Hematopoietic multipotent progenitor cell treated with erythropoietin and hydrocortisone succinate and interleukin-3 and kit ligand, for 4 days (in vitro differentiated cells): ENCODE measurements at regions not wholly inside any gene's neighbourhood (a gene's known extent, or its start where the extent isn't known, plus 50 kb on each side); places are given as distances from the start of the nearest gene placed in this dataset.
A peak's percentile ranks its signal among the peaks of the same experiment; 100 is the strongest.
"Not testable (repeated sequence)": the region's sequence is repeated elsewhere in the genome, so short reads cannot be mapped to it uniquely, and the experiment has no call there.

Source experiments
- DNase-seq: peaks from one replicate; pipeline ENCODE4 v3.0.0-alpha.2; 2015

GRCh38 chr4:124873361-124874171, 161.0 kb upstream of the ANKRD50 start:
- DNase-seq, result no peak

DNA sequence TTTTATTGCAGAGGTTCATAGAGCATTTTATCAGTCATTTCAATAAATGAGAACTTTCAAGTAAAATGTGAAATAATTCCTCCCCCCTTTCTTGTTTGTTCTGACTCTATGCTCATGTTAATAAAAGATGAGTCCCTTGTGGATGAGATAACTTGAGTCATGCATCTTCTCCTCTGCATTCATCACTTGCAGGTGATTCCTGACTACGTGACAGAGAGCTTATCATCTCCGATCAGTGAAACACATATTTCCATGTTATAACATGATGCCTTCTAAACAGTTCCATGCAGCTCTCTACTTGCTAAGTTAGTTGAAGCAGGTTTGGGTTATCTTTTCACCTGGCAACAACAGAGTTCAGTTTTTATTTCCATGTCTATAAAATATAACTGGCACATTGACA, 160.1 kb upstream of the ANKRD50 start:
- no peak for DNase-seq

DNA sequence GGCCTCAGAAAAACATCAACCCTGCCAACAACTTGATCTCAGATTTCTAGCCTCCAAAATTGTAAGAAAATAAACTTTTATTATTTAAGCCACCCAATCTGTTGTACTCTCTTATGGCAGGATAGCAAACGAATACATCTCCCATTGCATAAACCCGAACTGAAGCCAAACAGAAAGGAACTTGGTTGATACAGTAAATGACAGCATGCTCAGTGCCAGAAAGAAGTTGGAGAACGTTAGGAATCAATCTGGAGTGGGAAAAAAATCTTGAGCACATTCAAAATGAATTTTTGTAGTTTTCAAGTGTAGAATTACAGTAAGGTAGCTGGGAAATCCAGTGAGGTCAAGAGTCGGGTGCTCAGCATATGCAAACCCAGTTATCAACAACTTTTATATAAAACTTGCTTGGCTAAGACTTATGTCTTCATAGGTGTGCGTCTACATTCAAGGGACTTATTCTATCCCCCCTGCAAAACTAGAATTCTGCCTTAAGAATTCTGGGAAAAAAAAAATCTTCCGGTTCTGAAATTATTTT, 157.5 kb upstream of the ANKRD50 start:
- no peak for DNase-seq

GRCh38 chr4:124868495-124868894, 156.0 kb upstream of the ANKRD50 start:
- DNase-seq, result no peak

- no peak for DNase-seq
These were observed 155.0 kb upstream of the ANKRD50 start for GRCh38 chr4:124867536-124867935.

GRCh38 chr4:124866301-124866700, 153.8 kb upstream of the ANKRD50 start:
- DNase-seq, result no peak

DNA sequence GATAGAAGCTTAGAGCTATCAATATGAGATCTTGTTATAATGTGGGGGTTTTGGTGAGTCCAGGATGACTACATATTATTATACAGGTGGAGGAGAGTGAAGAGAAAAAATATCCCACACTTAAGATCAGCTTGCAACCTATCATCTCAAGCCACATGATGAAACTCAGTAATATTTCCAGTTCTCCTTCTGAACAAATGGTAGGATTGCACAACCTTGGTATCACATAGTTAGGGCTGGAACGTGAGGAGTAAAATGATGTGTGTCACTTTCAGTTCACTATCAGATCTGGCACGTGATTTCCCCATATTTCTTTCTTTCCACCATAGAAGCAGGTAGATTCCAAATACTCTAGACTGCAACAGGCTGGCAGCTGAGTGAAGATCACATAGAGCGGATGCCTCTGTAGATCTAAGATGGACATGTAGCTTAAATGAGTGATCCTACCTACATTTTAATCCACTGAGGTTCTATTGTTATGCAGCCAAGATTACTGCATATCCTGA, 150.6 kb upstream of the ANKRD50 start:
- DNase-seq, result no peak

GRCh38 chr4:124862261-124862660, 149.7 kb upstream of the ANKRD50 start:
- DNase-seq, result no peak

DNA sequence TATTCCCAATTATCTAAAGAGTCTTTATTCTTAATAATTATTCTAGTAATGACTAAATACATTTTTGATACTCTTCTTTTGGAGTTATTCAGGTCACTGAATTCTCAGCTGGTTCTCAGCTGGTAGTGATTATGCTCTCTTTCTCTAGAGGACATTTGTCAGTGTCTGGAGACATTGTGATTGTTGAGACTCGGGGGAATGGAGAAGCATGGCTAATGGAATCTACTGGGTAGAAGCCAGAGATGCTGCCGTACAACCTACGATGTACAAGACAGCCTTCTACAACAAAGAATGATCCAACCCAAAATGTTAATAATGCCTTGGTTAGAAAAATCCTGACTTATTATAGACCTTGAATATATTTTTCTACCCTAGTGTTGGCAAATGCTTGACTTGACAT, 149.2 kb upstream of the ANKRD50 start:
- DNase-seq, result no peak

DNA sequence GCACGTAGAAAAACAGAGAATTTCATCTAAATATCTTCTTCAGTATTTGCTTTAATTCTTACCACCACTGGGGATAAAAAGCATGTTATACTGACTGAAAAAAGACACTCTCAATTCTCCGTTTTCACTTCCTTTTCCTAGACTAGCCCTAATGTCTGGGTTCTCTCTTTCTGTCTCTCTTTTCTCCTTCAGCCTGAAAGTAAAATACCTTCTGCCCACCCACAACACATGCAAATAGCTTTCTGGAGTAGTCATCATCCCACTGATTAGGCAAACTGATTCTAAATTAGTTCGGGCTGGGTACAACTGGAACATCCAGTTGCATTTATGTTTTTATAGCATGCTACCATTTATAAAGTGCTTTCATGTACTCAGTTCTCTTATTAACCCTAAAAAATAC, 142.4 kb upstream of the ANKRD50 start:
- DNase-seq, result no peak

GRCh38 chr4:124851741-124852140, 139.2 kb upstream of the ANKRD50 start:
- DNase-seq, result no peak

DNA sequence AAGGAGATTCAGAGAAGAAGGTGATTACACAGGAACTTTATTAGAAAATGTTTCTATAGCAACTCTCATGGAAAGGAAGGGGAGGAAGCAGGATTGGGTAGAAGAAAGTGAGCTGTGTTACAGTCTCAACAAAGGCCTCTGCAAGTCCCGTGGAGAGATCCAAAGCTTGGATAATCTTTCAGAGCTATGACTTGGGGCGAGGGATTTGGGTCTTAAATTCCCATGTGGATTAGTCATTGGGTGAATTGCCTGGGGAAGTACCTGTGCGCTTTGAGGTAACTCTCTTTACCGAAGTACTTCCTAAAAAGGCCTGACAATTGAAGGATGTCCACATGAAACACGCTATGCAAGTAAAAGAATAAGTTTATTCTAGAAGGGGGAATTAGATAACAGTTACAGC, 133.8 kb upstream of the ANKRD50 start:
- no peak for DNase-seq

DNA sequence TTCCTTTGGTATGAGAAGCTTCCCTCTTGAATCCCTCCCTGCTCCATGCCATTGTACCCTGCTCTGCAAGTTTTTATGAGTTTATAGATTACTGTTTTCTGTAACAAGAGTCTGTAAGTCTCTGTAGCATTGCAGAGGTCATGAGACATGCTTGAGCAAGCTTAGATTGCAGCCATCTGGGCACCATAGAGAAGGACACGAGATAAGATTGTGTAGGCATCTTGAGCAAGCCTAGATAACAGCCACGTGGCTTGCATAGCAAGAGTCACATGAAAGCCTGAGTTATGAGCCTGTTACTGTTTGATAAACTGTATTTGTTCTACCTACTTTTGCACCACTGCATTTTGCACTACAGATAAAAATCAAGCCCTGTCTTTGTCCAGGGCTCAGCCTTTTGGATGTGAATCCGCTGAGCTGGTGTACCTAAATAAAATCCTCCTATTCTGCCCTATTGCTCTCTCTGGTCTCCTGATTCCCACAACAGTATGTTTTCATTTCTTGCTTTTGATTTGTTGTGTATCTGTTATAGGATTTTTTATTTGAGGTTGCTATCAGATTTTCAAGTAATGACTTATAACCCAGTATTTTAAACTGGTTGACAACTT, 127.4 kb upstream of the ANKRD50 start:
- peak; percentile 0 for DNase-seq

DNA sequence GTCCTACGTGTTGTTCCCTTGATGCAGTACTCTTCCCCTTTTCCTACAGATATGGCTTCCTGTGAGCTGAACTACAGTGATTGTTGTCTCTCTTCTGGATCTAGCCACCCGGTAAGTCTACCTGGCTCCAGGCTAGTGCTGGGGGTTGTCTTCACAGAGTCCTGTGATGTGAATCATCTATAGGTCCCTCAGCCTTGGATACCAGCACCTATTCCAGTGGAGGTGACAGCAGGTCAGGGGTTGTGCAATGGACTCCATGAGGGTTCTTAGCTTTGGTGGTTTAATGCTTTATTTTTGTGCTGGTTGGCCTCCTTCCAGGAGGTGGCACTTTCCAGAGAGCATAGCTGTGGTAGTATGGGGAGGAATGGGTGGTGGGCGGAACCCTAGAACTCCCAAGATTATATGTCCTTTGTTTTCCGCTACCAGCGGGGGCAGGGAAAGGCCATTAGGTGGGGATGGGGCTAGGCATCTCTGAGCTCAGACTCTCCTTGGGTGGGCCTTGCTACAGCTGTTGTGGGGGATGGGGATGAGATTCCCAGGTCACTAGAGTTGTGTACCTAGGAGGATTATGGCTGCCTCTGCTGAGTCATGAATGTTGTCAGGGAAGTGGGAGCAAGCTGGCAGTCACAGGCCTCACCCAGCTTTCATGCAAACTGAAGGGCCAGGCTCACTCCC, 121.4 kb upstream of the ANKRD50 start:
- no peak for DNase-seq

- no peak for DNase-seq
These were observed 115.8 kb upstream of the ANKRD50 start for GRCh38 chr4:124828382-124828781.

GRCh38 chr4:124817531-124817930, 105.0 kb upstream of the ANKRD50 start:
- DNase-seq, result no peak

DNA sequence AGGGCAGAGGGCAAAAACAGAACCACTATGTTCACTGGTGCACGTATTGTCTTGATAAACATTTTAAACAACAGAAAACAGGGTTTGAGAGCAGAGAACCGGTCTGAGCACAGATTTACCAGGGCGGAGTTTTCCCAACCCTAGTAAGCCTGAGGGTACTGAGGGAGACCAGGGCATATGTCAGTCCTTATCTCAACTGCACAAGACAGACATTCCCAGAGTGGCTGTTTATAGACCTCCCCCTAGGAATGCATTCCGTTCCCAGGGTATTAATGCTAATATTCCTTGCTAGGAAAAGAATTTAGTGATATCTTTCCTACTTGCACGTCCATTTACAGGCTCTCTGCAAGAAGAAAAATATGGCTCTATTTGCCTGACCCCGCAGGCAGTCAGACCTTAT, 99.7 kb upstream of the ANKRD50 start:
- not testable (repeated sequence) for DNase-seq

DNA sequence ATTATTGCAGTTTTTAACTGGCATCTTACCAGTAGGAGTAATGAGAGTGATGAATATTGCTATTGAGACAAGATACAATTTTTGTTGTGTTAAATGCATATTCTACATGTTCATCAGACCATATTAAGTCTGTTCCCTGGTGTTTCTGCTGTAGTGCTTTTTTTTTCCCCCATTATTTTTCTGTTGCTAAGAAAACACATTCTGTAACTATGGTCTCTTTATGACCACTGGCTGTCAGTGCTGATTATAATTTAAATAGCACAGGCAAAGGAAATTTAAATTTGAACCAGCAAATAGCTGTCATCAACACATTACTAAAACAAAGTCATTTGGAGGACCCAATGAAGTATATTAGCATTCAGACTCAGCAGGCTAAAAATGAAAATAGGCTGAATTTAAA, 98.3 kb upstream of the ANKRD50 start:
- no peak for DNase-seq

GRCh38 chr4:124807421-124807820, 94.9 kb upstream of the ANKRD50 start:
- no peak for DNase-seq

- no peak for DNase-seq
These were observed 93.9 kb upstream of the ANKRD50 start for GRCh38 chr4:124806403-124806802.

GRCh38 chr4:124804584-124804983, 92.1 kb upstream of the ANKRD50 start:
- no peak for DNase-seq

DNA sequence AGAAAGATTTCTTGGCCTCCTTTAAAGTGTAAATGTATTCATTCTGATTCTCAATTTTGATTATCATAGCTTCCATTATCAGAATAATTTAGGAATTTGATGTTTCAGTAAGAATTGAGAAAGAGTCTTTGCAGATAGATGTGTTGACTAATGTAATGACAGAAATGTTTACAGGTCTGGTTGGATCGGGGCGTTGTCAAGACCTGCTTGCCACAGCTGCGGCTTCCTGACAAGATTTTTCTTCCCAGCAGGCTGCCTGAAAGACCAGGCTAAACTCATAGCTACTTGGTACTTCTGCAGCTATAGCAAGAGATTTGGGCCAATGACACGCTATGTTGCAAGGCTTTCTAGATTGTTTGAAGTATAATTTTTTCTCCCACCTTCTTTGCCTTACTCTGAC, 91.5 kb upstream of the ANKRD50 start:
- no peak for DNase-seq

DNA sequence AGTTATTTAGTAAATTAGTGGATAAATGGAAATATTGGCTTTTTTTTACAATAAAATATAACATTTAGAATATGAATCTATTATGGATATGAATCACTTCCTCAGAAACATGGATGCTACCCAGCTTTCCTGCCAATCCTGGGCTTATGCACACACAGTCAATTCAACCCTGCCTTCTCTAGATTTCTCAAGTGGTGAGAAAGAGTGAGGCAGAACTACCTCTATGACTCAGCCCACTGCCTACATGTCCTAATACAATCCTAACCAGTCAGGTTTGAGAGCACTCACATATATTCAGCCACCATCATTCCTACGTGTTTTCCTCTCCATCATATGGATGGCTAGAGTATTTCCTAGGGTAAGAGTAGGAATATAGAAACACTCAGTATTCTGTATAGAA, 91.1 kb upstream of the ANKRD50 start:
- DNase-seq, result no peak

DNA sequence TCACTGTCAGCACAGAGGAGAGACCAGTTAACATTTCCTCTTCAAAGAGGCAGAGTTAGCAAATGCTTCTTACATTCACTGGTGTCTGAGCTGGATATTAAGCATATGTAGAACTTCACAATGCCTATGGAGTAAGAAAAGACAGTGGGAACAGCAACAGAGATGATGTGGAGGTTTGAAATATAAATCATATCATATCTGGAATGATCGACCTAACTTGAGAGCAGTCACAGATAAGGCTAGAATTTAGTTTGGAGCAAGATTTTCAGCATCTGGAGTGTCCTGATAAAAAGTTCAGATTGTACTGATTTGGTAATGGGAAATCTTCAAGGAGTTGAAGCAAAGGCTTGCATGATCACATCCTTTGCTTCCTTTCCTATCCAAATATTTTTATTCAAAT, 90.5 kb upstream of the ANKRD50 start:
- DNase-seq, result no peak
